MM.1S (cell line): ENCODE measurements at regions not wholly inside any gene's neighbourhood (a gene's known extent, or its start where the extent isn't known, plus 50 kb on each side); places are given as distances from the start of the nearest gene placed in this dataset.

Source experiments
- DNase-seq: peaks from one replicate; pipeline ENCODE4 v3.0.0-alpha.2; 2015
- H2AFZ ChIP-seq: fragments of 300-600 bp; sonication (generic); 2 replicates; pipeline ENCODE4 v1.6.0; 2016; ENCODE audit warnings: antibody characterized with exemption, low read length
- H3F3A ChIP-seq: fragments of 300-600 bp; sonication (generic); 2 replicates; pipeline ENCODE4 v1.6.1; 2016; ENCODE audit warnings: mild to moderate bottlenecking, antibody characterized with exemption, low read length, moderate library complexity, mixed read lengths; ENCODE audit not compliant: insufficient read depth
- H3K27ac ChIP-seq: fragments of 300-600 bp; sonication (generic); 2 replicates; pipeline ENCODE4 v1.5.1; 2016; ENCODE audit warnings: mild to moderate bottlenecking, low read length
- H3K27me3 ChIP-seq: fragments of 300-600 bp; sonication (generic); replicated peaks from 2 replicates; pipeline ENCODE4 v1.6.0; 2016; ENCODE audit warnings: low read length; ENCODE audit not compliant: insufficient read depth
- H3K36me3 ChIP-seq: fragments of 300-600 bp; sonication (generic); replicated peaks from 2 replicates; pipeline ENCODE4 v1.6.1; 2016; ENCODE audit warnings: mild to moderate bottlenecking, low read length, mixed read lengths; ENCODE audit not compliant: insufficient read depth
- H3K4me1 ChIP-seq: fragments of 300-600 bp; sonication (generic); 2 replicates; pipeline ENCODE4 v1.6.1; 2016; ENCODE audit warnings: low read length, mixed read lengths
- H3K4me2 ChIP-seq: fragments of 300-600 bp; sonication (generic); 2 replicates; pipeline ENCODE4 v1.6.0; 2016; ENCODE audit warnings: low read depth, low read length
- H3K4me3 ChIP-seq: fragments of 300-600 bp; sonication (generic); 2 replicates; pipeline ENCODE4 v1.5.1; 2016; ENCODE audit warnings: low read length, mixed read lengths
- H3K79me2 ChIP-seq: fragments of 300-600 bp; sonication (generic); 2 replicates; pipeline ENCODE4 v1.6.1; 2016; ENCODE audit warnings: mixed run types, low read length, mixed read lengths
- H3K9ac ChIP-seq: fragments of 300-600 bp; sonication (generic); 2 replicates; pipeline ENCODE4 v1.6.1; 2016; ENCODE audit warnings: low read length, mixed read lengths
- H3K9me2 ChIP-seq: fragments of 300-600 bp; sonication (generic); replicated peaks from 2 replicates; pipeline ENCODE4 v1.6.1; 2016; ENCODE audit warnings: mild to moderate bottlenecking, low read length, mixed read lengths; ENCODE audit not compliant: insufficient read depth
- H3K9me3 ChIP-seq: fragments of 300-600 bp; sonication (generic); replicated peaks from 2 replicates; pipeline ENCODE4 v1.6.1; 2016; ENCODE audit warnings: mild to moderate bottlenecking, low read length, mixed read lengths; ENCODE audit not compliant: insufficient read depth
- H4K20me1 ChIP-seq: fragments of 300-600 bp; sonication (generic); 2 replicates; pipeline ENCODE4 v1.6.1; 2016; ENCODE audit warnings: mild to moderate bottlenecking, low read length, moderate library complexity, mixed read lengths; ENCODE audit not compliant: insufficient read depth
- CTCF ChIP-seq: fragments of 300-600 bp; sonication (generic); IDR thresholded peaks from 2 replicates; pipeline ENCODE4 v1.5.1; 2016; ENCODE audit warnings: antibody characterized with exemption, low read length, mixed read lengths
- EZH2 ChIP-seq: fragments of 300-600 bp; sonication (generic); optimal IDR thresholded peaks from 2 replicates; pipeline ENCODE3; 2017; ENCODE audit warnings: low read depth, mild to moderate bottlenecking, antibody characterized with exemption, low read length, mixed read lengths
- EZH2phosphoT487 ChIP-seq: fragments of 300-600 bp; sonication (generic); IDR thresholded peaks from 2 replicates; pipeline ENCODE4 v1.6.1; 2018; ENCODE audit warnings: antibody characterized with exemption, low read length

GRCh38 chr21:23101111-23101510 is 2102.9 kb downstream of the NCAM2 start:
- H3K4me3 ChIP-seq, result no peak overlapping the region

GRCh38 chr21:23108533-23108932 is 2110.3 kb downstream of the NCAM2 start:
- TF ChIP-seq EZH2, result no peak
- Histone ChIP-seq H3K9me3 (no peaks in the 10 kb centered on the region), H3K4me3 (no peak overlapping the region), H4K20me1 (no peaks in the 10 kb centered on the region), H3K27ac (no peak overlapping the region), H3K9me2 (no peaks in the 10 kb centered on the region), H3K4me1 (no peaks in the 10 kb centered on the region), H3K36me3 (no peaks in the 10 kb centered on the region), H3K4me2 (no peak overlapping the region), H3K9ac (no peak overlapping the region), H3K79me2 (no peaks in the 10 kb centered on the region), H3F3A (no peaks in the 10 kb centered on the region), H3K27me3 (no peaks in the 10 kb centered on the region), H2AFZ (no peak overlapping the region)
- DNase-seq, result no peak

More at GRCh38 chr21:23101111-23101510, 2102.9 kb downstream of the NCAM2 start:
- H3K9me2 ChIP-seq, result no peaks in the 10 kb centered on the region
- DNase-seq, result no peak
- H3K4me2 ChIP-seq, result no peak overlapping the region
- H3K9ac ChIP-seq, result no peak overlapping the region
- no peaks in the 10 kb centered on the region for H3K36me3 ChIP-seq
- H4K20me1 ChIP-seq, result no peaks in the 10 kb centered on the region
- H3K9me3 ChIP-seq, result no peaks in the 10 kb centered on the region
- no peaks in the 10 kb centered on the region for H3K79me2 ChIP-seq
- no peak for TF ChIP-seq EZH2
- no peak for TF ChIP-seq EZH2phosphoT487
- no peak for TF ChIP-seq CTCF
- H3F3A ChIP-seq, result no peaks in the 10 kb centered on the region
- no peak overlapping the region for H3K27ac ChIP-seq
- H3K27me3 ChIP-seq, result no peaks in the 10 kb centered on the region
- no peaks in the 10 kb centered on the region for H3K4me1 ChIP-seq
- H2AFZ ChIP-seq, result no peak overlapping the region

GRCh38 chr21:23111070-23111600 is 2112.9 kb downstream of the NCAM2 start:
- H3K9me3 ChIP-seq, result no peaks in the 10 kb centered on the region
- H3K36me3 ChIP-seq, result no peaks in the 10 kb centered on the region
- no peak overlapping the region for H3K27ac ChIP-seq
- H4K20me1 ChIP-seq, result no peaks in the 10 kb centered on the region
- no peaks in the 10 kb centered on the region for H3K27me3 ChIP-seq
- no peak overlapping the region for H2AFZ ChIP-seq
- H3K4me2 ChIP-seq, result no peak overlapping the region
- H3F3A ChIP-seq, result no peaks in the 10 kb centered on the region
- TF ChIP-seq EZH2phosphoT487, result no peak
- no peak for TF ChIP-seq CTCF
- no peak for TF ChIP-seq EZH2
- no peak overlapping the region for H3K4me3 ChIP-seq
- H3K4me1 ChIP-seq, result no peaks in the 10 kb centered on the region
- no peak for DNase-seq
- H3K79me2 ChIP-seq, result no peaks in the 10 kb centered on the region
- H3K9ac ChIP-seq, result no peak overlapping the region
- no peaks in the 10 kb centered on the region for H3K9me2 ChIP-seq

- Histone ChIP-seq H3F3A (no peaks in the 10 kb centered on the region), H3K9me2 (no peaks in the 10 kb centered on the region), H3K36me3 (no peaks in the 10 kb centered on the region), H3K27me3 (no peaks in the 10 kb centered on the region), H3K4me1 (no peaks in the 10 kb centered on the region), H3K79me2 (no peaks in the 10 kb centered on the region), H3K27ac (no peak overlapping the region), H3K4me3 (no peak overlapping the region), H3K4me2 (no peak overlapping the region), H4K20me1 (no peaks in the 10 kb centered on the region), H3K9ac (no peak overlapping the region), H2AFZ (no peak overlapping the region), H3K9me3 (no peaks in the 10 kb centered on the region)
- DNase-seq, result peak; percentile 21
- TF ChIP-seq EZH2phosphoT487 (no peak), CTCF (no peak), EZH2 (no peak)
Measured at GRCh38 chr21:23119491-23119890, 2121.3 kb downstream of the NCAM2 start.
